HG03378 (cell line): ENCODE measurements at regions not wholly inside any gene's neighbourhood (a gene's known extent, or its start where the extent isn't known, plus 50 kb on each side); places are given as distances from the start of the nearest gene placed in this dataset.
A peak's percentile ranks its signal among the peaks of the same experiment; 100 is the strongest.

Experiments
- ATAC-seq: cut with Tn5 transposase; IDR thresholded peaks from one replicate; pipeline ENCODE4 v1.9.1; 2021; ENCODE audit warnings: mild to moderate bottlenecking, moderate library complexity; ENCODE audit not compliant: unreplicated experiment

DNA sequence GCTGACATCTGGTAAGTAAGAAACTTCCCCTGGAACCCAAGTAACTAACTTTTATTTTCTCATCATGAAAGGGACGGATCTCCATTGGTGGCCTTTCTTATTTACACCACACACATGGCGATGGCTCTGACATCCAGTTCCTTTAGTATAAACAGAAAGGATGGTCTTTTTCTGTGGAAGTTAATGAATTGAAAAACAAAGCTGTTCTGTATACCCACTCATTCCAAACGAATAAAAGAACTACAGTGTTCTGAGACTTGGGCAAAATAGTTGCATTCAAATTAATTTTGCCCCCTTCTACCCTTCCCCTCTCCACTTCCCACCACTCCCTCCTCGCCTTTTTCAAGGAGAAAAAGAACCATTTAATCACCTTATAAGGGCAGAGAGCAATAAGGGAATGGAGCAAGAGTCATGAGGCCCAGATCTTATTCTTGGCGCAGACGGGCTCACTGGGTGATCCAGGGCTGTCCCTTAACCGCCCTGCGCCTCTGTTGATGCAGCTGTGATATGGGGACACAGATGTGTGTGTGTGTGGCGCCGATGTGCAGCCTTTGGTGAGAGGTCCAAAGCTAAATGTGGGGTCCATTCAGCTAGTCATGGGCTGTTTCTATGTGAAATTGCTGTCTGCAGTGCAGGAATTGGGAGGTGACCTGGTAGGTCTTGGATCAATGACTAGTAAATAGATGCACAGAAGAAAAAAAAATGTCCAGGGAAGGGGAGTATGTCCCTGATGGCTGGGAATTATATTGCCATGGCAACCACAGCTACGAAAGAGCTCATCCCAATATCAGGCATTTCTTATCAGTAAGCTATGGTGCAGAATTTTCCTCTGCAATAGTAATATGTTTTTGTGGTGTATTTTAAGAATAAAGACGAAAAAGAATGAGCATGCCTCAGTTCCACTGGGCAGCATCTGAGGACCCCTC is 141.5 kb upstream of the ERCC6L2 start:
- no peak for ATAC-seq

DNA sequence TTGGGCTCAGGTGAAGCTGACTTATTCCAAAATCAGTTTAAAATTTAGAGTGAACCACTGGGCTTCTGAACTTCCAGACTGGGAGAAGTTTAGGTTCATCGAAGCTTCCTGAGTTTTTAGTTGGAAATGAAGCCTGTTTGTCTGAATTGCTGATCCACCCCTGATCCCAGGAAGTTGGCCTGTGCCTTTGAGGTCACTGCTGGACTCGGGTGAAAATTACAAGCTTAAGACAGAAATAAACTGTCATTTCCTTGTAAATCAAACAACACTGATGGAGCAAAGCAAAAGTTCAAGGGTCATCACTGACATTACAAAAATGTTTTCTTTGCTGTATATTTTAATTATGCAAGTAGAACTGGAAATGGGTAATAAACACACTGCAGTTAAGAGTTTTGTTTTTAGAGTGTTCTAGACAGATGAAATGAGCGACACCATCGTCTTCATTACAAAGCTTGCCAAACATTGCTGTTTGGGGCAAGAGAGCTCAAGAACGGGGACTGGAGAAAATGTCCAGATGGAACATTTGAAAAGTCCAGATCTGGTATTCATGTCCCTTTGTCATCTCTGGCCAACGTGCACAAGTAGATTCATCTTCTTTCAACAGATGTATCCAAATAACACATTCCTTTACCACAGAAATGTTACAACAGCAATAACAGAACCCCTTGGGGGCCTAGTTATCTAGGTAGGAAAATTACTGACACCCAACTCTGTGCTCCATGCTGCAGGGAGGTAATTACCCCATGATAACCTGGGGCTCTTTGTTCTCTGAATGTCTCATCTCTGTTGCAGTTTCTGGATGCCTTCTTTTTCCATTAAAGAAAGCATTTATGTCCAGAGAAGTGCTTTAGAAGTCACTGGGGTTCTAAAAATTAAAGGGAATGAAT is 142.4 kb upstream of the ERCC6L2 start:
- ATAC-seq: no peak

DNA sequence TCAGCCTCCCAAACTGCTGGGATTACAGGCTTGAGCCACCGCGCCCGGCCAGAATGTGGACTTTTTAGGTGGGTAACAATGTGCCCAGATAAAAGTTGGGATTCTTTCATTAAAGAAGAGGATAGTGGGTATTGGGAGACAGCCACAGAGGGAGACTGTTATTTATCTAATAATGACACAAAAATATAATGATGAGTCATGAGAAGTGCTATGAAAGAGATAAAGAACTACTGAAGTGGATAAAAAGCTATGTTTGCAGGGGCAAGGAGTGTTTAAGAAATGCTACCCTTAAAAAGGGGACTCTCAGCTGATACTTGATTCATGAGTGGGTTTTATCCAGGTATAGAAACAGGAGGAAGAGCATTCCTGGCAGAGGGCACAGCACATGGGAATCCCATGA is 143.6 kb upstream of the ERCC6L2 start:
- ATAC-seq: no peak

DNA sequence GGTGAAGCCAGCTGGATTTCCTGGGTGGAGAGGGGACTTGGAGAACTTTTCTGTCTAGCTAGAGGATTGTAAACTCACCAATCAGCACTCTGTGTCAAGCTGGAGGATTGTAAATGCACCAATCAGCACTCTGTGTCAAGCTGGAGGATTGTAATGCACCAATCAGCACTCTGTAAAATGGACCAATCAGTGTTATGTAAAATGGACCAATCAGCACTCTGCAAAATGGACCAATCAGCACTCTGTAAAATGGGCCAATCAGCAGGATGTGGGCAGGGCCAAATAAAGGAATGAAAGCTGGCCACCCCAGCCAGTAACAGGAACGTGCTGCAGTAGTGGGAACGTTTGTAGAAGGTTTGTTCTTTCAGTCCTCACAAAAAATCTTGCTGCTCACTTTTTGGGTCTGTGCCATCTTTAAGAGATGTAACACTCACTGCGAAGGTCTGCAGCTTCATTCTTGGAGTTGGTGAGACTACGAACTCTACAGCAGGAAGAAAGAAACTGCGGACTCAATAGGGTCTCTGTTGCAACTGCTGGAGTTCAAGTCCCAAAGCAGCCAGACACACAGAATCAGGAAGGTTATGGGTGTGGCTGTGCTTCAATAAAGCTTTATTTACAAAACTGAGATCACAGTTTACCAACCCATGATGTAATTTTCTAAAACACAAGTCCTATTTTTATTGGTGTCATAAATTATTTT is 145.7 kb upstream of the ERCC6L2 start:
- ATAC-seq: no peak

DNA sequence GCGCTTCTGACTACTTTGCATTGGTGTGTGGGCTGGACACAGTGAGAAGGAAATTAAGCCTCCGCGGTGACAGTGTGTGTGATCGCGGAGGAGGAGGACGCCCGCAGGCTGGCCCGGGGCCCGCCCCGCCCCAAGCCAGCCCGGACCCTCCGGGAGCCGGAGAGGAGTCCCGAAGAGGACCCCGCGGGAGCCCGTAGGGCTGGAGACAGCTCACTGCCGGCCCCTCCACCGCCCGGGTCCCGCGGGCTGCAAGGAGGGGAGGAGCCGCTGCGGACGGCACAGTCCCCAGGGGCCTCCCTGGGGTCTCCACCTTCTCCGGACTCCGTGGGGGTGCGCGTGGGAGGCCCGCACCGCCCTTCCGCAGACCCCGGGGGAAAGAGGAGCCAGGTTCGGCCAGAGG is 146.4 kb upstream of the ERCC6L2 start:
- ATAC-seq: no peak

DNA sequence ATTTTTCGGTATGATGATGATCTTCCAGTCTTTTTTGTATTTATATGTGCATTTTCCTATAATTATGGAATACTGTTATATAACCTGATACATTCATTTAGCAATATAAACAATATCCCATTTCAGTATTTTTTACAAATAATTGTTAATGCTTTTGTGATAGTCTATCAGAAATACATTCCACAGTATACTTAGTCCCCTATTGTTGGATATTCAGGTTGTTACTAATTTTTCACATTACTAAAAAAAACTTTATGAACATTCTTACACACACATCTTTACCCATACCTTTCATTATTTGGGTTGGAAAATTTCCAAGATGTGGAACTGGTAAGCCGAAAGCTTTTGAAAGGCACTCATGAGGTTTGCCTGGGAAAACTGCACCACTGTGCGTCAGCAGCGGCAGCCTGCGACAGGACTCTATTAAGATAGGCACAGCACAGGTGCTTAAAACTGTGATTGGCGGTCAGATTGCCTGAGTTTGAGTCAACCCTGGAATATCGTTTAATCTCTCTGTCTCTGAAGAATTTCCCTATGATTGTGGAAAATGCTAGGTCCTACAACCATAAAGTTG is 147.5 kb upstream of the ERCC6L2 start:
- ATAC-seq: no peak

DNA sequence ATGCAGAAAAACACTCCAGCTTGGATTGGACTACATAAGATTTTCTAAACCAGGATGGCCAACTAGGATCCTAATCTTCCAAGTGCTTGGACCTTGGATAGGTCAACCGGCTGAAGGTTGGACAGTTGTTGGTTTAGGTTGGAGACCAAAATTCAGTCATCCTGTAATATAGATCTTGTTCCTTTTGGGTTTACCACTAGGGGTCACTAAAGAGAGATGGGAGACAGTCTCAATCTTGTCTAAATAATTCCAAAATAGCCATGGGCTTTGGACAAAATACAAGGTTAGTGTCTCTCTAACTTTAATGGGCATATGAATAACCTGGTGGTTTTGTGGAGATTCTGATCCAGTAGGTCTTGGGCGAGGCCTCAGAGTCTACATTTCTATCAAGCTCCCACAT is 148.7 kb upstream of the ERCC6L2 start:
- ATAC-seq: no peak

DNA sequence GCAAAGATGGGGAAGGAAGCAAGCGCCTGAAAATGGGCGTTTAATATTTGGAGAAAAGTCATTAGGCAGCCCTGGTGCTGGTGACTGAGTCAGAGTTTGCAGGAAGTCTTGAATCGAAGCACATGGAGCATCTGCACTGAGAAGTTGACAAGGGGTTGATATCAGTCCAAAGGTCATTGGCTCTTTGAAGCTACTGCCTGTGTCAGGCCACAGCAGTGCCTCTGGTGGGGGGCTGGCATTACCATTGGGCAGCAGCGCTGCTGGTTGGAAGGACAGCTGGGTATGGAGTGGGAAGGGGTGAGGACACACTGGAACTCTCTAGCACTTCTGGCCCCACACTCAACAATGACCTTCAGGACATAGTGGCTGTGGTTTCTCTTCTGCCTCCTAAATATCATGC is 150.4 kb upstream of the ERCC6L2 start:
- no peak for ATAC-seq

DNA sequence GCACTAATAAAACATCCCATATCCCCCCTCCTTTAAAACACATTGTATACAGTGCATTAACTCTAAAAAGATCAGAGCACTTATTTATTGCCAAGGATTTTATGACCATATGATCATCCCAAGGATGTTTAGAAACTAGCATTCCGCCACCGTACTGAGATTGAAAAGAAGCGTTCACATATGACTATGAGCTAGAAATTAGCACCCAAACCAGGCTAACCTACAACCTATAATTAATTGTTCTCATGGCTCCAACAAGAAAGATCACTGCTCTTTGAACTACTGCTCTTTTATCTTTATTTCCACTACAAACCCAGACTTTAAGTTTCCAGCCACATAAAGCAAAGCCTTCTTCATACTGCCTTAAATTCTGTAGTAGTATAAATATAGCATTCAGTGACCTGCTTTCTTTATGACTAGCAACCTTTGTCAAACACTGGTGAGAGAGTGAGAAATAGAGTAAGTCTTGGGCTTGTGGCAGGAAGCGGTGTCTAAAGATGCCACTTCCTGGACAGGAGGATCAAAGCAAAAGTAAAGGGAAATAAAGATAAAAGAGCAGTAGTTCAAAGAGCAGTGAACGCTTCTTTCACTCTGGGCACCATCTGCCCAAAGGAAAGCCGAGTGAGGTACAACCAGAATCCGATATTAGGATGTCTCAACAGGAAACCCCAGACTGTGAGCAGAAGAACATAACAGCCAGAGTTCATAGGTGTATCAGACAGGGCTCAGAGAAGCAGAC is 151.1 kb upstream of the ERCC6L2 start:
- ATAC-seq: peak; percentile 97

DNA sequence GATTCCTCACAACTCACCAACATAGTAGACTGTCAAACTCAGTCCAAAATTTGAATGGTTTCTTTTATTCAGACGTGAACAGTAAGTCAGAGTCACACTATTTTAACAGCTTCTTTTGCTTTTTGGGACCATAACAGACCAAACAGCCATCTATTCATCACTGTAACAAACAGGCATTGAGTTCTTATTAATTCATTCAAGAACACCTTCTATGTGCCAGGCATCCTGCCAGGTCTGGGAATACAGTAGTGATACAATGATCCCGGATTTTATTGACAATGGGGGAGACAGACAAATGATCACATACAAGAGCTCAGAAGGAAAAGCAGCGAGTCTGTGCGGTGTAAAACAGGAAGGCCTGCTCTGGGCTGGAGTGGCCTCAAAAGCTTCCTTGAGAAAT is 153.3 kb upstream of the ERCC6L2 start:
- ATAC-seq: no peak

DNA sequence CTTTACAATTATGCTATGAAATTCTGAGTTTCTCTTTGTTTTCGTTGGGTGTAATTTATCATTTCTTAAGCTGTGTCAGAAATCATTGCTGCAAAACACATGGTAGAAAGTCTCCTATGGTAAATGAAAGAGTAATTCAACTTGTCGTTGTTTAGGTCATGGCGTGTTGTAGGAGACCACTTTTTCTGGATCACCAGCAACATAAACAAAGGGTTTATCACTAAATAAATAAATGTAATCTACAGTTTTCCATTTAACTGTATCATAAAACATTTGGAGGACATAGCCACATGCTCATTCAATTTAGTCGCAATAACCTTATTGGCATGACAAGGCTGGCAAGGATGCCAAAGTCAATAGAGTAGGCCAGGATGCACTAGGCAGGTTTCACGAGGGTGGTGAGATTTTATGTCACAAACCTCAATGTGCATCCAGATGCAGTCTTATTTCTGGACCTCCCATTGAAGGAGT is 154.4 kb upstream of the ERCC6L2 start:
- ATAC-seq: no peak

DNA sequence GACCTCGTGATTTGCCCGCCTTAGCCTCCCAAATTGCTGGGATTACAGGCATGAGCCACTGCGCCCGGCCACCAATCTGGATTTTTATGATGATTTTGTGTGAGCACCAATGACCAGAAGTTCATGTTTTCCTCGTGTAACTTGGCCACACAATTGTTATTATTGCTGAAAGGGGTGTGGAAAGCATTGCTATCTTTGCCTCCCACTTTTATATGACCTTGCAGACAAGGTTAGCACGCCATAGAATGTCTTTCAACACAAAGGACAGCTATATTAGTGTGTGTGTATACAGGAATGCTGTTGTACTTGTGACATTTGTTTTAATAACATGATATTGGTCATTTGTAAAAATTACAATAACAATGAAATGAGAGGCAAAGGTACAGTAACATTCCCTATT is 155.0 kb upstream of the ERCC6L2 start:
- ATAC-seq: no peak

DNA sequence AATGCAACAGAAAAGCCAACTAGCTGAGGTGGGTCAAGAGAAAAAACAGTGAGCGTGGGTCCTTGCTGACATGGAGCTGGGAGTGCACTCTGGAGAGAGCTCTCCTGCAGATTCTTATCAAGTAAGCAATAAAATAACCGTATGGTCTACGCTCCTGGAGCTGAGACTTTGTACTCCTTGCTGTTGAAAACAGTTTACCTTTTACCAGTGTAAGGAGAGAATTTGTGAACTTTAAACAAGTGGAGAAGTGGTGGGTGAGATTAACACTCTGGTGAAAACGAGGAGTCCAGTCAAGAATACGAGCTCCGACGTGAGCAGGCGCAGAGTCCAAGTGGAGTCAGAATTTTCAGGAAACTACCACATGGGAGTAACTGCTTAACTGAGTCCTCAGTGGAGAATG is 156.1 kb upstream of the ERCC6L2 start:
- ATAC-seq: no peak

DNA sequence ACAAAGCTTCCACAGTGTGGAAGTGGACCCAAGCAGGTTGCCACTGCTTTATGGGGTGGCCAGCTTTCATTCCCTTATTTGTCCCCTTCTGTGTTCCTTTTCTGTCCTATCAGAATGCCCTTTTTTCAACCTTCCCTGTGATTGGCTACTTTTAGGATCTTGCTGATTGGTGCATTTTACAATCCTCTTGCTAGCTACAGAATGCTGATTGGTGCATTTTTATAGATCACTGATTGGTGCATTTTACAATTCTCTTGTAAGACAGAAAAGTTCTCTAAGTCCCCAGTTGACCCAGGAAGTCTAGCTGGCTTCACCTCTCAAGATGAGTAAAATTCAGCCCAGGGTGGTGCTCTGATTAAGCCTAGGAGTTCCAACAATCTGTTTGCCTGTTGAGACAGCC is 157.2 kb upstream of the ERCC6L2 start:
- no peak for ATAC-seq

DNA sequence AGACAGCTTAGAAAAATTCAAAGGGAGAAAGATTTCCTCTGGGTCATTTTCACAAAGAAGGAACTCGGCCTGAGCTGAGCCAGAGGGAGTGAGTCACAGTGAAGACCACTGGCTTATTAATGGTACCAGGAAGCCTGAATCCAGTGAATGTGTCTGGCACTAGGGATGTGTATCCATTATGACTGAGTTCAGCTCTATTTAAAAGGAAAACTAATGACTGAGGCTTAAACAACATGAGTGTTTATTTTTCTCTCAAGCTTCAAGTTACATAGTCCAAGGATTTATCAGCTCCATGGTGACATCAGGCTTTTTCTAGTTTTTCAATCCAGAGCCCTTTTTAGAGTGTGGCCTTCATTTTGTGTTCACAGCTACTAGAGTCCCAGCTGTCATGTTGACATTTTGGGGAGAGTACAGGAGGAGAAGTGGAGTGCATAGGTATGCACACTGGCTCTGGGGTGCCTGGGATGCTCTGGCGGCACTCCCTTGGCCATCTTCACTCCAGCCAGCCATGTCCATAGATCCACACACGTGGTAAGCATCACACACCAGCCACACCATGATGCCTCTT is 159.5 kb upstream of the ERCC6L2 start:
- no peak for ATAC-seq

DNA sequence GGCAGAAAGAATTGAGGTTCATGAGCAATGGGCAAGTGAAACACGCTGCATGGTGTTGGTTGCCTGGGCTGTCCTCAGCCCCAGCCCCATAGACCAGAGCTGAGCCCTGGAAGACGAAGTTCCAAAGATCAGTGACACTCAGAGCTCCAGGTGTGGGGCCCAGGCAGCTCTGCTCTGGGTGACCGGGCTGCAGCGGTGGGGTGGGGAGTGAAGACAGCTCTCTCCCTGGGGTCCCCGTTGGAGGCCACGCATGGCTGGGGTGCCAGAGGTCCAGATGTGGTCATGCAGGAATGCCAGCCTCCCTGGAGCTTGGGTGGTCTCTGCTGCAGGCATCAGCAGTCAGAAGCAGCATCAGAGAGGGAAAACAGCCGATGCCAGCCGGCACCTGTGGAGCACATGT is 165.0 kb upstream of the ERCC6L2 start:
- ATAC-seq: no peak

DNA sequence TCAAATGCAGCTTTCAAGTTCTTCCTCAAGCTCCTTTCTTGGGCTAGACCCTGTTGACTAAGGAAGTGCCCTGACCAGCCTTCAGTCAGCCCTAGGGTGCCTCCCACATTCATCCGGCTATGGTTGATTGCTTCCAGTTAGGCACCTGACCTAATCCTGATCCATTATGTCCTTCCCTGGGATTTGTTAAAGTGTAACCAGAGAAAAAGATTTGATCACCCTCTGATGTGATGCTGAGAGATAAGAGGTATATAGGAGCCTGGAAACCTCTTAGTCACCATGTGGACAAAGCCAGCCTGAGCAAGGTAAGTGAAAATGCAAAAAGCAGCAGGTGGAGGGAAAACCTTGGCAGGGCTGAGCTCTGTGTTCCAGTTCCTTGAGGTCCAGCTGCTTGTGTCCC is 178.8 kb upstream of the ERCC6L2 start:
- ATAC-seq: no peak

DNA sequence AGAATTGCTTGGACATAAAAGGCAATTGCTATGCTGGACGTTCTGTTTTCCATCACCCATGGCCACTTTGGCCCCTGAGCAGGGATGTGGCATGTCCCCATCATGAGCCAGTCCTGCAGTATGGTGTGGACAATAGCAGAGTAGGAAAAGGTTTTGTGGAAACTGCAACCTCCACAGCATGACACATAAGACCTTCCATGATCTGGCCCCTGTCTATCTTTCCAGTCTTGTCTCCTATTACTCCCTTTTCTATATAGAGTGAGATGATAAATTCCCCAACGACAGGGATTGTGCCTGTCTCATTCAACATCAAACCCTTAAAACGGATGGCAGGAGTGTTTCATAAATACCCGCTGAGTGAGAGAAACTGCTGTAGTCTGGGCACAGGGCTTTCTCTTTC is 174.7 kb upstream of the PTCH1 start:
- ATAC-seq: no peak

DNA sequence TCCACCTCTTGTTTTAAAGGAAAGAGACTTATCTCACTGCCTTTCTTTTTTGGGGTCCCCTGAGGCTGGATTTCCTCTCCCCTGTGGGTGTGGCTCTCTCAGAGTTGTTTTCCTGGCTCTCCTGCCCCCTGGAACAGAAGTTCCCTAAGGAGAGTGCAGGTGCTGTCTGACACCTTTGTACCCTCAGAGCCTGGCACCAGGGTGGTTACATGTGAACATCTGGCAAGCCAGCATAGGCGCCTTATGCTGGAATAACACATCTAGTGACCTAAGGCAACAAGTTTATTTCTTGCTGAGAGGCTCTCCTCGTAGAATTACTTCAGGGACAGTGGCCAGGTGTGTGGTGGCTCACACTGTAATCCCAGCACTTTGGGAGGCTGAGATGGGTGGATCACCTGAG is 172.9 kb upstream of the PTCH1 start:
- ATAC-seq: no peak

DNA sequence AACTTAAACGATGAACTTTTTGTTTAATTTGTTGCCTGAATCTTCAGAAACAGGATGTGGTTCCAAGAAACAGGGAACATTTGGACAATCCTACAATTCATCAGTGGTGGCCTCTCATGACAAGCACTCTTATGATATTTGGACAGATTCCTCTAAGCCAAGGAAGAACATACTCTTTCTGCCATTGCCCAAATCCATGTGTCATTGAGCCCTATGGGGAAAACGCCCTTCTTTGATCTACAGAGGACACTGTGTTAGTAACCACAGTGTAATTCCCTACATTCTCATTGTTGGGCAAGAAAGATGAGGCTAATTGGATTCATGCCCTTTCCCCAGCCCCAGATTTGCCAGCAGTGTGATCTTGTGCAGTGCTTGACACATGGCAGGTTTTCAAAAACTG is 167.7 kb upstream of the PTCH1 start:
- ATAC-seq: no peak
